Fibroblast of lung (primary cell): ENCODE measurements at regions not wholly inside any gene's neighbourhood (a gene's known extent, or its start where the extent isn't known, plus 50 kb on each side); places are given as distances from the start of the nearest gene placed in this dataset.

Source experiments
- DNase-seq, 2 donors: peaks; one replicate each; pipeline versions ENCODE4 v3.0.0 to v3.0.0-alpha.2; 2010; ENCODE audit warnings: low read depth in 2 of 2
- H2AFZ ChIP-seq: 2 replicates; pipeline ENCODE4 v1.5.1; 2012; ENCODE audit warnings: low read length, control low read depth, inconsistent platforms
- H3K27ac ChIP-seq: 2 replicates; pipeline ENCODE4 v1.5.1; 2011; ENCODE audit warnings: low read length, control low read depth; ENCODE audit not compliant: insufficient read depth
- H3K27me3 ChIP-seq: 2 replicates; pipeline ENCODE4 v1.5.1; 2011; ENCODE audit warnings: mild to moderate bottlenecking, low read length; ENCODE audit not compliant: control insufficient read depth, insufficient read depth
- H3K36me3 ChIP-seq: 2 replicates; pipeline ENCODE4 v1.5.1; 2011; ENCODE audit warnings: low read length; ENCODE audit not compliant: control insufficient read depth, insufficient read depth
- H3K4me1 ChIP-seq: 2 replicates; pipeline ENCODE4 v1.5.1; 2011; ENCODE audit warnings: low read length; ENCODE audit not compliant: control insufficient read depth, insufficient read depth; ENCODE audit errors: extremely low read depth
- H3K4me2 ChIP-seq: 2 replicates; pipeline ENCODE4 v1.5.1; 2011; ENCODE audit warnings: low read length, control low read depth; ENCODE audit not compliant: insufficient read depth; ENCODE audit errors: extremely low read depth
- H3K4me3 ChIP-seq, 4 experiments: fragments of 200-600 bp in 1 of 4; sonication (generic) in 1 of 4; replicated peaks in 1 of 4; 2 replicates each; pipeline ENCODE4 v1.5.1; 2011 to 2016; ENCODE audit warnings: low read length in 4 of 4, low read depth in 3 of 4, mild to moderate bottlenecking in 3 of 4, control low read depth in 2 of 4, inconsistent platforms in 1 of 4, mixed read lengths in 1 of 4; ENCODE audit not compliant: insufficient read depth in 1 of 4; ENCODE audit errors: control extremely low read depth in 1 of 4
- H3K79me2 ChIP-seq: 2 replicates; pipeline ENCODE4 v1.5.1; 2012; ENCODE audit warnings: mild to moderate bottlenecking, low read length, inconsistent platforms; ENCODE audit not compliant: control insufficient read depth, insufficient read depth
- H3K9ac ChIP-seq: 2 replicates; pipeline ENCODE4 v1.5.1; 2011; ENCODE audit warnings: mild to moderate bottlenecking, low read length, control low read depth; ENCODE audit not compliant: insufficient read depth
- H3K9me3 ChIP-seq: 2 replicates; pipeline ENCODE4 v1.5.1; 2012; ENCODE audit warnings: low read depth, low read length; ENCODE audit not compliant: control insufficient read depth, insufficient read depth
- H4K20me1 ChIP-seq: 2 replicates; pipeline ENCODE4 v1.5.1; 2011; ENCODE audit warnings: low read length; ENCODE audit not compliant: control insufficient read depth, insufficient read depth; ENCODE audit errors: extremely low read depth
- CTCF ChIP-seq, 2 donors: IDR thresholded peaks in 1 of 2; conservative IDR thresholded peaks in 1 of 2; 1 replicate in 1 of 2; 2 replicates in 1 of 2; pipeline ENCODE4 v1.5.1; 2011 to 2012; ENCODE audit warnings: low read length in 2 of 2, control low read depth in 1 of 2, inconsistent platforms in 1 of 2, low read depth in 1 of 2, mild to moderate bottlenecking in 1 of 2
- EZH2 ChIP-seq: IDR thresholded peaks from 2 replicates; pipeline ENCODE4 v1.5.1; 2012; ENCODE audit warnings: low read length, control low read depth, mild to moderate bottlenecking; ENCODE audit errors: missing control alignments

- Histone ChIP-seq H3K79me2 (no peaks in the 10 kb centered on the region), H3K4me2 (no peak overlapping the region), H4K20me1 (no peaks in the 10 kb centered on the region), H3K9ac (no peak overlapping the region), H3K27ac (no peak overlapping the region), H2AFZ (no peak overlapping the region), H3K4me3 (no peak overlapping the region), H3K27me3 (no peaks in the 10 kb centered on the region), H3K9me3 (no peaks in the 10 kb centered on the region), H3K36me3 (no peaks in the 10 kb centered on the region), H3K4me1 (no peaks in the 10 kb centered on the region)
- no peak for TF ChIP-seq EZH2
- no peak for TF ChIP-seq CTCF (conservative IDR thresholded peaks at IDR 0.05 in 1 of 2, IDR thresholded peaks at IDR 0.05 in 1 of 2; ENCODE audit: low read depth in 1 of 2, low read length in 2 of 2)
- no peak for DNase-seq
These were observed 438.5 kb downstream of the MATN1 start for GRCh38 chr1:30284728-30285475.

- no peaks in the 10 kb centered on the region for H3K79me2 ChIP-seq
- no peaks in the 10 kb centered on the region for H3K9me3 ChIP-seq
- no peak overlapping the region for H3K27ac ChIP-seq
- no peaks in the 10 kb centered on the region for H3K27me3 ChIP-seq
- H2AFZ ChIP-seq = no peak overlapping the region
- TF ChIP-seq EZH2 (no peak), CTCF (conservative IDR thresholded peaks at IDR 0.05 in 1 of 2, IDR thresholded peaks at IDR 0.05 in 1 of 2; ENCODE audit: low read depth in 1 of 2, low read length in 2 of 2) (no peak)
- no peaks in the 10 kb centered on the region for H3K4me1 ChIP-seq
- no peaks in the 10 kb centered on the region for H4K20me1 ChIP-seq
- no peak overlapping the region for H3K9ac ChIP-seq
- H3K4me2 ChIP-seq = no peak overlapping the region
- H3K36me3 ChIP-seq = no peaks in the 10 kb centered on the region
- H3K4me3 ChIP-seq = no peak overlapping the region
- no peak for DNase-seq
These were observed 439.2 kb downstream of the MATN1 start for GRCh38 chr1:30284226-30284625.

- Histone ChIP-seq H2AFZ (no peak overlapping the region), H3K27me3 (no peaks in the 10 kb centered on the region), H3K4me1 (no peaks in the 10 kb centered on the region), H3K9ac (no peak overlapping the region), H3K4me3 (no peak overlapping the region), H3K4me2 (no peak overlapping the region), H3K27ac (no peak overlapping the region), H3K9me3 (no peaks in the 10 kb centered on the region), H4K20me1 (no peaks in the 10 kb centered on the region), H3K79me2 (no peaks in the 10 kb centered on the region), H3K36me3 (no peaks in the 10 kb centered on the region)
- DNase-seq = no peak
- TF ChIP-seq CTCF (conservative IDR thresholded peaks at IDR 0.05 in 1 of 2, IDR thresholded peaks at IDR 0.05 in 1 of 2; ENCODE audit: low read depth in 1 of 2, low read length in 2 of 2) (no peak), EZH2 (no peak)
These were observed 440.0 kb downstream of the MATN1 start for GRCh38 chr1:30283199-30283962.
